Activated CD4-positive, alpha-beta T cell treated with anti-CD3 and anti-CD28 coated beads, Interleukin-2, amount 10 ng/mL, durations not matched to agents 7 days and 5 days (primary cell): ENCODE measurements at regions not wholly inside any gene's neighbourhood (a gene's known extent, or its start where the extent isn't known, plus 50 kb on each side); places are given as distances from the start of the nearest gene placed in this dataset.

Experiments used
- CTCF ChIA-PET: fragments of 350-600 bp; sonication (Branson Sonifier 250); formaldehyde crosslinking; loops from one replicate; lab custom pipeline; 2021; ENCODE audit warnings: antibody characterized with exemption; lab: Charles Lee
- POLR2A ChIA-PET: fragments of 350-600 bp; sonication (Branson Sonifier 250); formaldehyde crosslinking; loops from one replicate; lab custom pipeline; 2021; ENCODE audit warnings: antibody characterized with exemption; lab: Charles Lee
- DNase-seq: peaks from one replicate; pipeline ENCODE4 v3.0.0-alpha.2; 2020
- H3K27ac Mint-ChIP-seq: one replicate; pipeline ENCODE4 v1.8.0; 2021; ENCODE audit warnings: mild to moderate bottlenecking, moderate library complexity, mixed read lengths
- H3K27me3 Mint-ChIP-seq: one replicate; pipeline ENCODE4 v1.8.0; 2021; ENCODE audit warnings: mixed read lengths
- H3K36me3 Mint-ChIP-seq: one replicate; pipeline ENCODE4 v1.8.0; 2021; ENCODE audit warnings: low read depth, mixed read lengths
- H3K4me1 Mint-ChIP-seq: one replicate; pipeline ENCODE4 v1.8.0; 2021; ENCODE audit warnings: mixed read lengths
- H3K4me3 Mint-ChIP-seq: one replicate; pipeline ENCODE4 v1.8.0; 2021; ENCODE audit warnings: mild to moderate bottlenecking, moderate library complexity, mixed read lengths
- H3K9me3 Mint-ChIP-seq: one replicate; pipeline ENCODE4 v1.8.0; 2021; ENCODE audit warnings: mixed read lengths

DNA sequence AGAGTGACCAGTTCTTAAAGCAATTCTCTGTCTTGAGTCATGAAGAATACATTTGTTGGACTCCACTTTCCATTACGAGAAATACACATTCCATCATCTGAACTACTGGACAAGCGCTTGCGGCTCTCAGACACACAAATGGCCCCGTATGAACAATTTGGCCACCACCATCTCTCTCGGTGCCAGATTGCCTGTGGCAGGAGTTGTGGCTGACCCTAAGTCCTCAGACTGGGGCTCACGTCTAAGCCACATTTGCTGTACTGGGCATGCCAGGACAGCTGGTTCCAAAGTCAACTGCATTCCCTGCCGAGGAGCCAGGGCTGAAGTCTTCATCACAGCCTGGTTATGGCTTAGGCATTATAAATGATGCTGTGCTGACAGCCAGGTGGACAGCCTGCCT is 227.5 kb downstream of the MIAT start:
- H3K27me3 Mint-ChIP-seq: no peaks in the 10 kb centered on the region
- no peaks in the 10 kb centered on the region for H3K36me3 Mint-ChIP-seq
- H3K4me1 Mint-ChIP-seq: no peaks in the 10 kb centered on the region
- DNase-seq: no peak
- POLR2A ChIA-PET: no interaction called here
- H3K4me3 Mint-ChIP-seq: no peak overlapping the region
- H3K9me3 Mint-ChIP-seq: no peaks in the 10 kb centered on the region
- CTCF ChIA-PET: no interaction called here
- H3K27ac Mint-ChIP-seq: no peak overlapping the region

GRCh38 chr22:26885441-26886261 is 228.3 kb downstream of the MIAT start:
- DNase-seq: no peak
- ChIA-PET CTCF (no interaction called here), POLR2A (no interaction called here)
- Mint-ChIP-seq H3K27ac (no peak overlapping the region), H3K4me3 (no peak overlapping the region), H3K27me3 (no peaks in the 10 kb centered on the region), H3K9me3 (no peaks in the 10 kb centered on the region), H3K36me3 (no peaks in the 10 kb centered on the region), H3K4me1 (no peaks in the 10 kb centered on the region)

GRCh38 chr22:26887456-26887855 is 230.1 kb downstream of the MIAT start:
- DNase-seq: no peak
- CTCF ChIA-PET: no interaction called here
- POLR2A ChIA-PET: no interaction called here
- H3K4me1 Mint-ChIP-seq: no peaks in the 10 kb centered on the region
- peaks cover 2% of the 10 kb centered on the region for H3K27me3 Mint-ChIP-seq
- no peaks in the 10 kb centered on the region for H3K9me3 Mint-ChIP-seq
- H3K27ac Mint-ChIP-seq: no peak overlapping the region
- no peak overlapping the region for H3K4me3 Mint-ChIP-seq
- no peaks in the 10 kb centered on the region for H3K36me3 Mint-ChIP-seq

GRCh38 chr22:26887916-26888315 is 230.5 kb downstream of the MIAT start:
- Mint-ChIP-seq H3K36me3 (no peaks in the 10 kb centered on the region), H3K27ac (no peak overlapping the region), H3K27me3 (peaks cover 2% of the 10 kb centered on the region), H3K4me1 (no peaks in the 10 kb centered on the region), H3K4me3 (no peak overlapping the region), H3K9me3 (no peaks in the 10 kb centered on the region)
- POLR2A ChIA-PET: no interaction called here
- CTCF ChIA-PET: no interaction called here
- no peak for DNase-seq

DNA sequence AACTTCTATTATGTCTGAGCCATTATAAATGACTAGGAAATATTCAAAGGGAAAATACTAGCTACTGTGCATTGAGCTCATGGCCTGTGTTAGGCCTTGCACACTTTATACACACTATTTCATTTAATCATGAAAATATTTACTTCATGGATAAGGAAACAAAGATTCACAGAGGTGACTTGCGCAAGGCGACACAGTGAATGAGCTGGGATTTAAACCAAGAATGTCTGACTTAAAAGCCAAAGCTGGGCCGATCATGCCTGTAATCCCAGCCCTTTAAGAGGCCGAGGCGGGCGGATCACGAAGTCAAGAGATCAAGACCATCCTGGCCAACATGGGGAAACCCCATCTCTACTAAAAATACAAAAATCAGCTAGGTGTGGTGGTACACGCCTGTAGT is 231.5 kb downstream of the MIAT start:
- Mint-ChIP-seq H3K4me3 (no peak overlapping the region), H3K9me3 (no peaks in the 10 kb centered on the region), H3K27ac (no peak overlapping the region), H3K4me1 (no peaks in the 10 kb centered on the region), H3K27me3 (peaks cover 2% of the 10 kb centered on the region), H3K36me3 (no peaks in the 10 kb centered on the region)
- CTCF ChIA-PET: interaction anchor here (0.6 kb wide), 1 partner anchor 54 kb away, joined by 3 read pairs; no protein-coding TSS in a partner anchor
- DNase-seq: no peak
- POLR2A ChIA-PET: no interaction called here

GRCh38 chr22:26889802-26890201 is 232.4 kb downstream of the MIAT start:
- H3K27ac Mint-ChIP-seq: no peak overlapping the region
- CTCF ChIA-PET: no interaction called here
- POLR2A ChIA-PET: no interaction called here

GRCh38 chr22:26890870-26891269 is 233.5 kb downstream of the MIAT start:
- no peak for DNase-seq
- Mint-ChIP-seq H3K4me3 (no peak overlapping the region), H3K27me3 (peaks cover 2% of the 10 kb centered on the region), H3K36me3 (no peaks in the 10 kb centered on the region), H3K4me1 (peaks cover 6% of the 10 kb centered on the region), H3K27ac (no peak overlapping the region), H3K9me3 (no peaks in the 10 kb centered on the region)
- POLR2A ChIA-PET: no interaction called here
- CTCF ChIA-PET: interaction anchor here (1.5 kb wide), 1 partner anchor 9 kb away, joined by 3 read pairs; no protein-coding TSS in a partner anchor

More at GRCh38 chr22:26889802-26890201, 232.4 kb downstream of the MIAT start:
- no peak for DNase-seq
- H3K9me3 Mint-ChIP-seq: no peaks in the 10 kb centered on the region
- no peaks in the 10 kb centered on the region for H3K36me3 Mint-ChIP-seq
- peaks cover 3% of the 10 kb centered on the region for H3K4me1 Mint-ChIP-seq
- H3K4me3 Mint-ChIP-seq: no peak overlapping the region
- peaks cover 2% of the 10 kb centered on the region for H3K27me3 Mint-ChIP-seq

DNA sequence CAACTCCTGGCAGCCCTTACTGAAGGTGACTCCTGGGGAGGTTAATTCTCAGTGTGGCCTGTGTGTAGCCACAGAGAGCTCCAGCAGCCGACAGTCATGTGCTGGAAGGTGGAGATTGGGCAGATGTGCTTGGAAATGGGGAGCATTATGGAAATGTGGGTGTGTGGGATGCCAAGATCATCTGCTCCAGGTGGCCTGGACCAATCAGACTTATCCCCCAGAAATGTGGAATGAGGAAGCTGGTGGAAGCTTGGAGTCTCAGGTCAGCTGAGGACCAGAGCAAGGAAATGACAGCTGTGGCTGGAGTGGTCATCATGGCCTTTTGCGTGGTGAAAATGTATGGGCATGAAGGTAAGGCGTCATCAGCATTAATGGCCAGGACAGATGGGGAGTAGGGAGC is 234.0 kb downstream of the MIAT start:
- Mint-ChIP-seq H3K9me3 (no peaks in the 10 kb centered on the region), H3K27ac (no peak overlapping the region), H3K27me3 (peaks cover 2% of the 10 kb centered on the region), H3K36me3 (no peaks in the 10 kb centered on the region), H3K4me3 (no peak overlapping the region), H3K4me1 (peaks cover 6% of the 10 kb centered on the region)
- DNase-seq: no peak
- POLR2A ChIA-PET: no interaction called here
- CTCF ChIA-PET: interaction anchor here (1.5 kb wide), 1 partner anchor 9 kb away, joined by 3 read pairs; no protein-coding TSS in a partner anchor

GRCh38 chr22:26892166-26893041 is 235.0 kb downstream of the MIAT start:
- no peak overlapping the region for H3K27ac Mint-ChIP-seq
- H3K36me3 Mint-ChIP-seq: no peaks in the 10 kb centered on the region
- ChIA-PET POLR2A (no interaction called here), CTCF (interaction anchor here (1.5 kb wide), 1 partner anchor 10 kb away, joined by 3 read pairs; no protein-coding TSS in a partner anchor)
- no peak overlapping the region for H3K4me3 Mint-ChIP-seq
- peaks cover 6% of the 10 kb centered on the region for H3K4me1 Mint-ChIP-seq
- no peaks in the 10 kb centered on the region for H3K9me3 Mint-ChIP-seq
- H3K27me3 Mint-ChIP-seq: peaks cover 2% of the 10 kb centered on the region
- no peak for DNase-seq

- Mint-ChIP-seq H3K27me3 (peaks cover 2% of the 10 kb centered on the region), H3K4me1 (peaks cover 6% of the 10 kb centered on the region), H3K36me3 (no peaks in the 10 kb centered on the region), H3K9me3 (no peaks in the 10 kb centered on the region), H3K4me3 (no peak overlapping the region), H3K27ac (no peak overlapping the region)
- ChIA-PET CTCF (no interaction called here), POLR2A (no interaction called here)
- no peak for DNase-seq
These were observed 236.1 kb downstream of the MIAT start for GRCh38 chr22:26893173-26894110.

DNA sequence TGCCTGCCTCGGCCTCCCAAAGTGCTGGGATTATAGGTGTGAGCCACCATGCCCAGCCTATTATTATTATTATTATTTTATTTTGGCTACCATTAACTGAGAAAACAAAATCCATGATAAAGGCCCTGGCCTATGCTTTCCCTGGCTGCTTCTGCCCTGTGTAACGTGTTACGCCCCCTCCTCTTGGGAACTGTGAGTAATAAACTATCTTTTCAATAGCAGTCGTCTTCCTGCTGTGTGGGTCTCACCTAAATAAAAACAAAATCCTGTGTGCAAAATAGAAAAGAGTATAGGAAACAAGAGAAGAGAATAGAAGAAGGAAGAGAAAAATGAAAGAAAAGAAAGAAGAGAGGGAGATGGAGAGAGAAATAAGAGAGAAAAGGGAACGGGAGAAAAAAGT is 237.0 kb downstream of the MIAT start:
- H3K36me3 Mint-ChIP-seq: no peaks in the 10 kb centered on the region
- CTCF ChIA-PET: no interaction called here
- peaks cover 2% of the 10 kb centered on the region for H3K27me3 Mint-ChIP-seq
- H3K4me3 Mint-ChIP-seq: no peak overlapping the region
- no peak overlapping the region for H3K27ac Mint-ChIP-seq
- peaks cover 6% of the 10 kb centered on the region for H3K4me1 Mint-ChIP-seq
- DNase-seq: no peak
- POLR2A ChIA-PET: no interaction called here
- no peaks in the 10 kb centered on the region for H3K9me3 Mint-ChIP-seq

- ChIA-PET CTCF (no interaction called here), POLR2A (no interaction called here)
- Mint-ChIP-seq H3K4me1 (peaks cover 6% of the 10 kb centered on the region), H3K27me3 (peaks cover 2% of the 10 kb centered on the region), H3K9me3 (no peaks in the 10 kb centered on the region), H3K4me3 (no peak overlapping the region), H3K27ac (no peak overlapping the region), H3K36me3 (no peaks in the 10 kb centered on the region)
- no peak for DNase-seq
These were observed 237.5 kb downstream of the MIAT start for GRCh38 chr22:26894766-26895485.
